ENCODE measurements at regions not wholly inside any gene's neighbourhood (a gene's known extent, or its start where the extent isn't known, plus 50 kb on each side); places are given as distances from the start of the nearest gene placed in this dataset.

GRCh38 chr15:69743091-69743490 is 290.5 kb downstream of the RPLP1 start:
- no peak overlapping the region for H3K9ac ChIP-seq (ENCODE audit: low read depth, low read length)
- no peaks in the 10 kb centered on the region for H3K4me1 ChIP-seq (ENCODE audit: insufficient read depth, low read length)
- H3K9me3 ChIP-seq (ENCODE audit: insufficient read depth, low read length, severe bottlenecking) = peaks cover 3% of the 10 kb centered on the region
- H3K4me2 ChIP-seq (ENCODE audit: insufficient read depth, low read length) = no peak overlapping the region
- no peak for TF ChIP-seq CTCF (IDR thresholded peaks at IDR 0.05; ENCODE audit: borderline replicate concordance, extremely low read depth, low read length, poor library complexity, severe bottlenecking)
- TF ChIP-seq EZH2 (IDR thresholded peaks at IDR 0.05; ENCODE audit: borderline replicate concordance, low read depth, low read length, severe bottlenecking) = no peak
- H3K4me3 ChIP-seq (ENCODE audit: low read depth in 1 of 2, low read length in 2 of 2) = no peak overlapping the region
- peaks cover 12% of the 10 kb centered on the region for H3K27me3 ChIP-seq (ENCODE audit: insufficient read depth, low read length, poor library complexity)
- H2AFZ ChIP-seq (ENCODE audit: low read depth, low read length) = no peak overlapping the region
- H3K36me3 ChIP-seq (ENCODE audit: insufficient read depth, low read length) = no peaks in the 10 kb centered on the region
- DNase-seq = no peak
- H4K20me1 ChIP-seq (ENCODE audit: insufficient read depth, low read length) = peaks cover 10% of the 10 kb centered on the region
- no peak overlapping the region for H3K27ac ChIP-seq (ENCODE audit: low read length)
- H3K79me2 ChIP-seq (ENCODE audit: insufficient read depth, low read length) = no peaks in the 10 kb centered on the region
- no peak for ATAC-seq (ENCODE audit: insufficient read depth, low read depth)

GRCh38 chr15:69744391-69745162 is 292.0 kb downstream of the RPLP1 start:
- H3K27me3 ChIP-seq (ENCODE audit: insufficient read depth, low read length, poor library complexity) = peaks cover 18% of the 10 kb centered on the region
- no peaks in the 10 kb centered on the region for H3K4me1 ChIP-seq (ENCODE audit: insufficient read depth, low read length)
- peaks cover 3% of the 10 kb centered on the region for H3K9me3 ChIP-seq (ENCODE audit: insufficient read depth, low read length, severe bottlenecking)
- H3K27ac ChIP-seq (ENCODE audit: low read length) = no peak overlapping the region
- H3K4me2 ChIP-seq (ENCODE audit: insufficient read depth, low read length) = no peak overlapping the region
- TF ChIP-seq EZH2 (IDR thresholded peaks at IDR 0.05; ENCODE audit: borderline replicate concordance, low read depth, low read length, severe bottlenecking) (no peak), CTCF (IDR thresholded peaks at IDR 0.05; ENCODE audit: borderline replicate concordance, extremely low read depth, low read length, poor library complexity, severe bottlenecking) (no peak)
- H2AFZ ChIP-seq (ENCODE audit: low read depth, low read length) = no peak overlapping the region
- DNase-seq (no peak), ATAC-seq (ENCODE audit: insufficient read depth, low read depth) (no peak)
- no peaks in the 10 kb centered on the region for H3K36me3 ChIP-seq (ENCODE audit: insufficient read depth, low read length)
- no peak overlapping the region for H3K9ac ChIP-seq (ENCODE audit: low read depth, low read length)
- no peaks in the 10 kb centered on the region for H3K79me2 ChIP-seq (ENCODE audit: insufficient read depth, low read length)
- peaks cover 10% of the 10 kb centered on the region for H4K20me1 ChIP-seq (ENCODE audit: insufficient read depth, low read length)
- no peak overlapping the region for H3K4me3 ChIP-seq (ENCODE audit: low read depth in 1 of 2, low read length in 2 of 2)

DNA sequence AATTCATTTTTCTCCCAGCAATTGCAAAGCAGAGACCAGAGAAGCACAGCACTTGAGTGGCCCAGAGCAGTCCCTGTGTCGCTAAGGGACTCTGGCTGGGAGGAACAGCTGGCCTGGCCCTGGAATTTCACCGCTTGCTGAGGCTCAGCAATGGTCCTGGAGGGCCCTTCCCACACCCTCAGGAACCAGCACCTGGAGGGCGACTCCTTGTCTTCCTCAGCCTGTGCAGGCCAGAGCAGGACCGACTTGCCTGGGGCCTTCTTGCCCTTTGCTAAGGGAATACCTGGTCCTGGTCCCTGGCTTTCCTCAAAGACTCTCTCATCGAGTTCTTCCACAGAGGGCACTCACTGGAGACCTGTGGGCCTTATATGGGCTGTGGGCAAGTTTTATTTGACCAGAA is 294.6 kb downstream of the RPLP1 start:
- no peaks in the 10 kb centered on the region for H3K9me3 ChIP-seq (ENCODE audit: insufficient read depth, low read length, severe bottlenecking)
- H3K79me2 ChIP-seq (ENCODE audit: insufficient read depth, low read length) = no peaks in the 10 kb centered on the region
- no peak overlapping the region for H3K4me3 ChIP-seq (ENCODE audit: low read depth in 1 of 2, low read length in 2 of 2)
- H3K36me3 ChIP-seq (ENCODE audit: insufficient read depth, low read length) = no peaks in the 10 kb centered on the region
- peaks cover 10% of the 10 kb centered on the region for H4K20me1 ChIP-seq (ENCODE audit: insufficient read depth, low read length)
- DNase-seq = no peak
- no peak for TF ChIP-seq CTCF (IDR thresholded peaks at IDR 0.05; ENCODE audit: borderline replicate concordance, extremely low read depth, low read length, poor library complexity, severe bottlenecking)
- no peak for ATAC-seq (ENCODE audit: insufficient read depth, low read depth)
- peaks cover 25% of the 10 kb centered on the region for H3K27me3 ChIP-seq (ENCODE audit: insufficient read depth, low read length, poor library complexity)
- H3K4me1 ChIP-seq (ENCODE audit: insufficient read depth, low read length) = no peaks in the 10 kb centered on the region
- H3K27ac ChIP-seq (ENCODE audit: low read length) = no peak overlapping the region
- no peak overlapping the region for H3K4me2 ChIP-seq (ENCODE audit: insufficient read depth, low read length)
- H3K9ac ChIP-seq (ENCODE audit: low read depth, low read length) = no peak overlapping the region
- no peak overlapping the region for H2AFZ ChIP-seq (ENCODE audit: low read depth, low read length)
